Heart left ventricle (tissue), 13 donors: ENCODE measurements at regions not wholly inside any gene's neighbourhood (a gene's known extent, or its start where the extent isn't known, plus 50 kb on each side); places are given as distances from the start of the nearest gene placed in this dataset.

Experiments
- POLR2A ChIP-seq, 2 donors: fragments of 450-650 bp; IDR thresholded peaks; one replicate each; pipeline ENCODE4 v1.6.1; 2017; ENCODE audit warnings: antibody characterized with exemption in 2 of 2, mild to moderate bottlenecking in 2 of 2, moderate library complexity in 2 of 2
- TF ChIP-seq, protein P1 (sequence below), 12 donors: fragments of 200-600 bp; sonication (generic) in 4 of 12; IDR thresholded peaks; one replicate each; pipeline versions ENCODE4 v1.5.0 to v1.8.0; 2018 to 2022; ENCODE audit warnings: antibody characterized with exemption in 12 of 12, mild to moderate bottlenecking in 5 of 12
- donor health status: ischemic (EF 13 %, LVEDD 7.1; RV severe dilation, severe dysfunction).
- donor health status: DM: no; HTN: yes; CAD: no.
- donor health status: DM: no; HTN: no; CAD: no.
- donor health status: ischemic (EF 25% LVEDD 6.9; RV normal size, moderate dysfunction).
- donor health status: ischemic (EF 25% LVEDD 5.7; RV mildly dilated, moderate dysfunction).
- donor health status: ischemic (EF 35%, LVEDD 5.7; RV mildly dilated, moderate dysfunction).
- donor health status: nonischemic (EF 11% LVEDD 7.7; RV severe dilation, severe dysfunction).
- donor health status: DM: yes; HTN: yes; CAD: no.
- donor health status: PGD.
- donor health status: ischemic (EF 29% LVEDD 5.4; RV normal size, mild dysfunction).
- donor health status: nonischemic (EF 23%, LVEDD 6.1; RV moderate dilation, normal function).

- TF ChIP-seq, protein P1, sequence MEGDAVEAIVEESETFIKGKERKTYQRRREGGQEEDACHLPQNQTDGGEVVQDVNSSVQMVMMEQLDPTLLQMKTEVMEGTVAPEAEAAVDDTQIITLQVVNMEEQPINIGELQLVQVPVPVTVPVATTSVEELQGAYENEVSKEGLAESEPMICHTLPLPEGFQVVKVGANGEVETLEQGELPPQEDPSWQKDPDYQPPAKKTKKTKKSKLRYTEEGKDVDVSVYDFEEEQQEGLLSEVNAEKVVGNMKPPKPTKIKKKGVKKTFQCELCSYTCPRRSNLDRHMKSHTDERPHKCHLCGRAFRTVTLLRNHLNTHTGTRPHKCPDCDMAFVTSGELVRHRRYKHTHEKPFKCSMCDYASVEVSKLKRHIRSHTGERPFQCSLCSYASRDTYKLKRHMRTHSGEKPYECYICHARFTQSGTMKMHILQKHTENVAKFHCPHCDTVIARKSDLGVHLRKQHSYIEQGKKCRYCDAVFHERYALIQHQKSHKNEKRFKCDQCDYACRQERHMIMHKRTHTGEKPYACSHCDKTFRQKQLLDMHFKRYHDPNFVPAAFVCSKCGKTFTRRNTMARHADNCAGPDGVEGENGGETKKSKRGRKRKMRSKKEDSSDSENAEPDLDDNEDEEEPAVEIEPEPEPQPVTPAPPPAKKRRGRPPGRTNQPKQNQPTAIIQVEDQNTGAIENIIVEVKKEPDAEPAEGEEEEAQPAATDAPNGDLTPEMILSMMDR (IDR thresholded peaks at IDR 0.05) = no peak
- TF ChIP-seq POLR2A (IDR thresholded peaks at IDR 0.05) = no peak
Measured at GRCh38 chr18:25516747-25517498, 165.0 kb upstream of the ZNF521 start.
